ENCODE measurements at regions not wholly inside any gene's neighbourhood (a gene's known extent, or its start where the extent isn't known, plus 50 kb on each side); places are given as distances from the start of the nearest gene placed in this dataset.
"Not testable (repeated sequence)": the region's sequence is repeated elsewhere in the genome, so short reads cannot be mapped to it uniquely, and the experiment has no call there.

- no peak for DNase-seq
Measured at GRCh38 chr16:86221085-86221484, 289.2 kb upstream of the FOXF1 start.

- DNase-seq: no peak
Measured at GRCh38 chr16:86222547-86222946, 287.8 kb upstream of the FOXF1 start.

DNA sequence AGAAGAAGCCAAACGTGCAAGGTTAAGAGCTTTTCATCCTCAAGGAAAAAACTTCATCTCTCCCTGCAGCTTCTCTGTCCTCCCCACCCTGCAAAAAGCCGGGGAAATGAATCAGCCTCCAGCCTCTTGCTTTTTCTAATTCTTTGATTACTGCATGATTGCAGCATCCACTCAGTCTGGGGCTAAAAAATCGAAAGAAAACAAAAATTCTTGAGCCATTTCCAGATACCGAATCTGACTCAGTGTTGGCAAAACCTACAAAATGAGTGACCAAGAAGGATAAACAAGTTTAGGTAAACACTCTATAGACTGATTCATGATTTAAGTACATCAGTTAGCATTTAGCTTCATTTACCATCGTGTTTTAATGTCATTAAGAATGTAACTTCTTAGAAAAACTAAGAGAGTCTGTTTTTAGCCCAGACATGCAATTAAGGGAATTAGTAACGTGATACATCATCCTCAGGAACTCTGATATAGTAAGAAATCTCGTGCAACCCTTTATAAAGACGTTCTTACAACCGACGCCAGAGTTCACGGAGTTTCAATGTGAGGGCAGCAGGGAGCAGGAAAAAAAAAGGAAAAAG lies 287.3 kb upstream of the FOXF1 start:
- DNase-seq: no peak

- DNase-seq: no peak
Measured at GRCh38 chr16:86224126-86224525, 286.2 kb upstream of the FOXF1 start.

- no peak for DNase-seq
Measured at GRCh38 chr16:86224629-86225028, 285.7 kb upstream of the FOXF1 start.

GRCh38 chr16:86225905-86226371 lies 284.4 kb upstream of the FOXF1 start:
- no peak for DNase-seq

DNA sequence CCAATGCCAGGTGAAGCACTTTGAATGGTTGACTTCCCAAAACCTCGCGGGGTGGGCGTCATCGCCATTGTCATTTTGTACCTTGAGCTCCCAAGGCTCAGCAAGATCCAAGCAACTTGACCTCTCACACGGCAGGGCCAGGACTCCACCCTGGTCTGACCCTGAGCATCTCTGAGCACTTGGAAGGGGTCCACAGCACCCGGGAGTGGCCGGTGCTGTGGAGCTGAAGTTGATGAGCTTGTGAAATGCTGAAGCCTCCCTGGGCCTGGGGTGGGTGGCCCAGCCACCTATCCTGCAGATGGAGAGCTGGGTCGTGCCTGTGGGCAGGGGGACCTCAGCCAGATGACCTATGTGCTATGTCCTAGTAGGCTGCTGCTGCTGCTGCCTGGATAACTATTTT lies 283.3 kb upstream of the FOXF1 start:
- DNase-seq: no peak

- DNase-seq: no peak
Measured at GRCh38 chr16:86227801-86228200, 282.5 kb upstream of the FOXF1 start.

DNA sequence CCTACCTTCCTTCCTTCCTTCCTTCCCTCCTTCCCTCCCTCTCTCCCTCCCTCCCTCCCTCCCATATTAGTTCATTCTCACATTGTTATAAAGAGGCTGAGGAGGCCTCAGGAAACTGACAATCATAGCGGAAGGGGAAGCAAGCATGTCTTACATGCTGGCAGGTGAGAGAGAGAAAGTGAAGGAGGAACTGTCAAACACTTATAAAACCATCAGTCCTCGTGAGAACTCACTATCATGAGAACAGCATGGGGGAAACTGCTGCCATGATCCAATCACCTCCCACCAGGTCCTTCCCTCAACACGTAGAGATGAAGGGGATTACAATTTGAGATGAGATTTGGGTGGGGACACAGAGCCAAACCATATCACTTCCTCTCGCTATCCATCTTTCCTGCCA lies 281.6 kb upstream of the FOXF1 start:
- no peak for DNase-seq

DNA sequence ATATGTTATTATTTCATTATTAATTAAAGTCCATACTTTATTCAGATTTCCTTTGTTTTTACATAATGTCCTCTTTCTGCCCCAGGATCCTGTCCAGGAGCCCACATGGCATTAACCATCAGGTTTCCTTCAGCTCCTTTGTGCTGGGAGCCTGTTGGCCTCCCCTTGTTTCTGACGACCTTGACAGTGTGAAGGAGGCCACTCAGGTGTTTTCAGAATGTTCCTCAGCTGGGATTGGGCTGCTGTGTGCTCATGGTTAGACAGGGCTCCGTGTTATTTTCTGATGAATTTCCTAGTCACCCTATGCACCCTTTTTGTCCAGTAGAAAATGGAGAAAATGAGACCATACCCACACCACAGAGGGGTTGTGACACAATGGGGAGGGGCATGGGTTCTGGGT lies 281.0 kb upstream of the FOXF1 start:
- no peak for DNase-seq

GRCh38 chr16:86229866-86230656 lies 280.3 kb upstream of the FOXF1 start:
- no peak for DNase-seq

DNA sequence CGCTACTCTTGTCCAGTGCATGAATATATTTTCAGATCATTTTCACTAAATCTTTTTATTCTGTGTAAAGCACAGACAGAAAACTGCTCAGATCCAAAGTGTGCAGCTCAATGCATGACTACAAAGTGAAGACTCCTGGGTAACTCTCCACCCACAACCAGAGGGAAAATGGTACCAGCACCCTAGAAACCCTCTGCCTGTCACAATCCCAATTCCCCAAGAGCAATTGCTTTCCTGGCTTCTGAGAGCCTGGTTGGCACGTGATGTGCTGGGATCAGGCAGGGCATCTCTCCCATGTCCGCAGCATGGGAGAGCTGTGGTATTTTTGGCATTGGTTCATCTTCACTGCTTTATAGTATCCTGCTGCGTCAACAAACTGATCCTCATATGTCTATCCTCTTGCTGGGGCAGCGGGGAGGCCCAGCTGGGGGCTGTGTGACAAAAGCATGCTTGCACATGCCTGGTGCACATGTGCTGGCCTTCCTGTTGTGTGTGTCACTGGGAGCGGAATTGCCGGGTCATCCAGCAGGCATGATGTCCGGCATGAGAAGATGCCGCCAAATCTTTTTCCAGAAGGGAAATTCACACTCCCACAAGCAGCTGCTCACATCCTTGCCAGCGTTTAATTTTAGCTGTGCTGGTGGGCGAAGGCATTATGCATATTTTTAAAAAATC lies 278.9 kb upstream of the FOXF1 start:
- DNase-seq: no peak

- DNase-seq: no peak
Measured at GRCh38 chr16:86231996-86232350, 278.4 kb upstream of the FOXF1 start.

DNA sequence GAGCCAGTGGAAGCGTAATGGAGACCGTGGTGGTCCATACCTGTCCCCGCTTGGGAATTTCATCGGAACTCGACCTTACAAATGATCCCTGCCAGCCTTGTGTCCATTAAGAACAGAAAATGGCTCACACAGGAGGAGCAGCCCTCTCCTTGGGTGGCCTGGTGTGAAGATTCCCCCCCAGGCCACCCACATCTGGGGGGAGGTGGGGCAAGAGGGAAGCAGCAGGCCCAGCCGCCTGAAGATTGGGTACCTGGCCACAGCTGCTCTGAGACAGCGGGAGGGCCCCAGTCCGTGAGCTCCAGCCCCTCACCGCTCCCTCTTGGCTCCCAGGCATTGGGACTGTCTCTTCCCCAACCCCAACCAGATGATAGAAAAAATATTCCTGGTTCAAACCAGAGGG lies 277.8 kb upstream of the FOXF1 start:
- DNase-seq: no peak

DNA sequence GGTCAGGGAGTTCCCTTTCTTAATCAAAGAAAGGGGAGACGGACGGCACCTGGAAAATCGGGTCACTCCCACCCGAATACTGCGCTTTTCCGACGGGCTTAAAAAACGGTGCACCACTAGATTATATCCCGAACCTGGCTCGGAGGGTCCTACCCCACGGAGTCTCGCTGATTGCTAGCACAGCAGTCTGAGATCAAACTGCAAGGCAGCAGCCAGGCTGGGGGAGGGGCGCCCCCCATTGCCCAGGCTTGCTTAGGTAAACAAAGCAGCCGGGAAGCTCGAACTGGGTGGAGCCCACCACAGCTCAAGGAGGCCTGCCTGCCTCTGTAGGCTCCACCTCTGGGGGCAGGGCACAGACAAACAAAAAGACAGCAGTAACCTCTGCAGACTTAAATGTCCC lies 276.8 kb upstream of the FOXF1 start:
- DNase-seq: not testable (repeated sequence)

DNA sequence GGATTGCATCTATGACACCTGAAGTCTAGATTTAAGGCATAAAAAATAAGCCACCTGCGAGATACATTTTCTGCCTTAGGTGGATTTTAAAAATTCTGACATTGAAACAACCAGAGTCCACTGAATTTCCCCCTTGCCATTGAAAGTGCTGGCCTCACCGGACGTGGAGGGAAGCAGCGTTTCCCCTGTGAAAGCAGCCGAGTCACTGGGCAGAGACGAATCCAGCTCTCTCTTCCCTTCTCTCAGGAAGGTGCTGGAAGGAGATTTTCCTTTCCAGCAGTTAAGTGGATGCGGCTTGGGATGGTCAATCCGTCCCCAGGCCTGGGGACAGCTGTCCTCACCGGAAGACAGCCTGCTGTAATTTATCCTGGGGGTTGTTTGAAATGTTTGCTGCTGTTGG lies 270.9 kb upstream of the FOXF1 start:
- DNase-seq: no peak

- no peak for DNase-seq
Measured at GRCh38 chr16:86240716-86241363, 269.5 kb upstream of the FOXF1 start.

GRCh38 chr16:86241681-86242080 lies 268.6 kb upstream of the FOXF1 start:
- no peak for DNase-seq

DNA sequence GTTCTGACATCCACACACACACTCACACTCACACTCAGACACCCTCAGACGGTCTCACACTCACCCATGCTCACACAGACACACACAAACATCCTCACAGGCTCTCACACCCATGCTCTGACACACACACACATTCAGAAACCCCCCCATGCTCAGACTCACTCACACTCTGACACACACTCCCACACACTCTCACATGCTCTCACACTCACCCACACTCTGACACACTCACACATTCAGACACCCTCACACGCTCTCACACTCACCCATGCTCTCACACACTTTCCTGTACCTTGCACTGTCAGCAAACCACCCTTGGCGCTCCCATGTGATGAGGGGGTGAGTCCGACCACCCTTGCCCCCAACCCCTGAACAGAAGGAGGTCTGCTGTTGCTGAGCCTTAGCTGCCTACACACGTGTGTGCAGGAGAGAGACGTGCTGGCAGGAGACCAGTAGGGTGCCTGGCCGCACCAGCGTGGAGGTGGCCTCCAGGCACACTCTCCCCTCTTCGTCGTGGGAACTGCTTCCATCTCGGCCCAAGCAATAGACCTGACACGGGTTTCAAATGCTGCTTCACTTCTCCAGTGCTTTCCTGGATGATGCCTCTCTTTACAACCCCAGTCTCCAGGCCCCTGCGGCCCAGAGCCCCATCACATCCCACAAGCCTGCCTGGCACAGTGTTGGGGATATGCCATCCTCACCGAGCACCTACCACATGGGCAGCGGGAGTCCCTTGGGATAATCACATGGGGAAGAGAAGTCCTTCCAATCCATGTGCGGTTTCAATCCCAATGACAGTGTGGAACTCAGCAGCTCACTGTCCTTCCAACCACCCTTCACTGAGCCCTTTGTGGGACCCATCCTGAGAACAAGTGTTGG lies 267.8 kb upstream of the FOXF1 start:
- no peak for DNase-seq

DNA sequence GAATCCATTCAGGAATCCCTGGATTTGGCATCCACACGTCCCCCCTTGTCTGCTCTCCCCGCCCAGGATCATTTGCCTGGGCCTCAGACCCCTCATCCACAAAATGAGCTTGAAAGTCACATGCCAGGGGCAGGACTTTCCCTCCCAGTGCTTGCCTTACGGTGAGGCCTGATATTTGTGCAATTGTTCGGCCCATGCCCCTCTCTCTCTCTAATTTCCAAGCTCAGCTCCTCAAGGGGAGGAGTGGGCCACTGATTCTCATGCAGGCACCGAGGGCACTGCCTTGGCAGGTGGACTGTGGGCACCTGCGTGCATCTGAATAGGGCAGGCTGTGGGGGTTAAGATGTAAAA lies 267.2 kb upstream of the FOXF1 start:
- no peak for DNase-seq

- DNase-seq: no peak
Measured at GRCh38 chr16:86243571-86244154, 266.7 kb upstream of the FOXF1 start.

DNA sequence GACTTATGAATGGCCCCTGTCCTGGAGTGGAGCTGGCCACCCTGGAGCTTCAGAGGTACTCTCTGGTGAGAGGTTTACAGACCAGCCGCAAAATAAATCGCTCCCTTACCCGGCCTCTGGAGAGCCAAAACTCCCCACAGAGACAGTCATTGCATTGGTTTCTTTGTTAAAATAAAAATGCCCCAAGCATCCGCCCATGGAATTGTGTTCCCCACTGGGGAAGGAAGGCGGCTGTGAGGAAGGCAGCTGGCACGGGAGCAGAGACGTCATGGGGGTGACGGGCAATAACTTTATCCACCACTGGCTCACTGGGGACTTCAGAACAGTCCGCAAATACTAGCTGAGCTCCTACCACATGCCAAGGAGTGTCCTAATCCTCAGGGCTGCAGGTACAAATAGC lies 266.2 kb upstream of the FOXF1 start:
- no peak for DNase-seq

Measured in NCI-H510A treated with DMSO at 0.1 percent for 48 hours (cell line).